Breast epithelium (tissue), 3 donors: ENCODE measurements at regions not wholly inside any gene's neighbourhood (a gene's known extent, or its start where the extent isn't known, plus 50 kb on each side); places are given as distances from the start of the nearest gene placed in this dataset.
"Not testable (repeated sequence)": the region's sequence is repeated elsewhere in the genome, so short reads cannot be mapped to it uniquely, and the experiment has no call there.

Experiments
- CTCF ChIP-seq, 3 donors: fragments of 450-650 bp; IDR thresholded peaks; one replicate each; pipeline ENCODE4 v1.5.1; 2016 to 2017; ENCODE audit warnings: antibody characterized with exemption in 3 of 3, mild to moderate bottlenecking in 3 of 3, moderate library complexity in 3 of 3
- POLR2AphosphoS5 ChIP-seq, 3 donors: sonication (generic); formaldehyde crosslinking; IDR thresholded peaks; one replicate each; pipeline ENCODE4 v1.6.1; 2017; ENCODE audit warnings: antibody characterized with exemption in 3 of 3

- not testable (repeated sequence) for TF ChIP-seq POLR2AphosphoS5, CTCF (IDR thresholded peaks at IDR 0.05)
Observed at GRCh38 chr2:64937314-64937686, 51.9 kb upstream of the SLC1A4 start.
